Right kidney (tissue), 1 donor: ENCODE measurements at regions not wholly inside any gene's neighbourhood (a gene's known extent, or its start where the extent isn't known, plus 50 kb on each side); places are given as distances from the start of the nearest gene placed in this dataset.

Experiments used
- DNase-seq: peaks from one replicate; pipeline ENCODE4 v3.0.0-alpha.2; 2016

GRCh38 chr4:62226082-62226481 is 1026.0 kb downstream of the ADGRL3 start:
- no peak for DNase-seq

- no peak for DNase-seq
Observed at GRCh38 chr4:62222121-62222520, 1022.0 kb downstream of the ADGRL3 start.

GRCh38 chr4:62210486-62210885 is 1010.4 kb downstream of the ADGRL3 start:
- DNase-seq: no peak

GRCh38 chr4:62209757-62210485 is 1009.8 kb downstream of the ADGRL3 start:
- DNase-seq: no peak

- DNase-seq: no peak
Observed at GRCh38 chr4:62208921-62209320, 1008.8 kb downstream of the ADGRL3 start.

GRCh38 chr4:62204136-62204535 is 1004.0 kb downstream of the ADGRL3 start:
- no peak for DNase-seq

- no peak for DNase-seq
Observed at GRCh38 chr4:62199291-62199810, 999.2 kb downstream of the ADGRL3 start.

GRCh38 chr4:62196338-62196737 is 996.2 kb downstream of the ADGRL3 start:
- no peak for DNase-seq

- no peak for DNase-seq
Observed at GRCh38 chr4:62194342-62194741, 994.2 kb downstream of the ADGRL3 start.

- DNase-seq: no peak
Observed at GRCh38 chr4:62193761-62194160, 993.6 kb downstream of the ADGRL3 start.

GRCh38 chr4:62191451-62192240 is 991.5 kb downstream of the ADGRL3 start:
- no peak for DNase-seq

GRCh38 chr4:62170235-62170634 is 970.1 kb downstream of the ADGRL3 start:
- no peak for DNase-seq

- no peak for DNase-seq
Observed at GRCh38 chr4:62168681-62169080, 968.6 kb downstream of the ADGRL3 start.

GRCh38 chr4:62162606-62163005 is 962.5 kb downstream of the ADGRL3 start:
- DNase-seq: no peak

- DNase-seq: no peak
Observed at GRCh38 chr4:62161446-62161845, 961.3 kb downstream of the ADGRL3 start.

GRCh38 chr4:62159876-62160275 is 959.8 kb downstream of the ADGRL3 start:
- DNase-seq: no peak

GRCh38 chr4:62159306-62159705 is 959.2 kb downstream of the ADGRL3 start:
- no peak for DNase-seq

- no peak for DNase-seq
Observed at GRCh38 chr4:62156205-62156604, 956.1 kb downstream of the ADGRL3 start.

GRCh38 chr4:62145276-62145675 is 945.1 kb downstream of the ADGRL3 start:
- DNase-seq: no peak

- no peak for DNase-seq
Observed at GRCh38 chr4:62144431-62144830, 944.3 kb downstream of the ADGRL3 start.

GRCh38 chr4:62135565-62136156 is 935.5 kb downstream of the ADGRL3 start:
- DNase-seq: no peak

GRCh38 chr4:62133977-62134376 is 933.9 kb downstream of the ADGRL3 start:
- no peak for DNase-seq
